Lower leg skin (tissue), 3 donors: ENCODE measurements at regions not wholly inside any gene's neighbourhood (a gene's known extent, or its start where the extent isn't known, plus 50 kb on each side); places are given as distances from the start of the nearest gene placed in this dataset.

Experiments used
- POLR2A ChIP-seq, 2 donors: fragments of 450-650 bp; IDR thresholded peaks; one replicate each; pipeline ENCODE4 v1.6.1; 2016 to 2017; ENCODE audit warnings: antibody characterized with exemption in 2 of 2, mild to moderate bottlenecking in 1 of 2, moderate library complexity in 1 of 2
- TF ChIP-seq, protein P1 (sequence below), 3 donors: fragments of 450-650 bp; IDR thresholded peaks; one replicate each; pipeline ENCODE4 v1.5.1; 2016; ENCODE audit warnings: antibody characterized with exemption in 3 of 3, mild to moderate bottlenecking in 3 of 3, moderate library complexity in 2 of 3

DNA sequence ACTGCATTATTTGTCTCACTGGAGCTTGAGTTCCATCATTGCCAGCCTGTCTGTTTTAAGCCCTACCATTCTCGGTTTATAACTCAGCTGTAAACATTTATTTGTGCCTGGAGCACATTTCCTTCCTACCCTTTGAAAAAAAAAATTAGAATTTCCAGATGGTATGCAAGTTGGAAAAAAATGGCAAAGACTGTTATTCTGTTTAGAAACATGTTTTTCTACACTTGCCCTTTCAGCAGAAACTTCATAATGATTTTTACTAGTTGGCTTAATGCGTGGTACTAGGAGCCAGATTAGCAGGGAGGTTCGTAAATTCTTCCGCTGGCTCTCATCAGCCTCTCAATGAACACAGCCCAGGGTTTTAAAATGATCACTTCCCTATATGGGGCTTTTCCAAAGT lies 238.8 kb upstream of the WWC1 start:
- no peak for TF ChIP-seq POLR2A (IDR thresholded peaks at IDR 0.05)
- TF ChIP-seq, protein P1, sequence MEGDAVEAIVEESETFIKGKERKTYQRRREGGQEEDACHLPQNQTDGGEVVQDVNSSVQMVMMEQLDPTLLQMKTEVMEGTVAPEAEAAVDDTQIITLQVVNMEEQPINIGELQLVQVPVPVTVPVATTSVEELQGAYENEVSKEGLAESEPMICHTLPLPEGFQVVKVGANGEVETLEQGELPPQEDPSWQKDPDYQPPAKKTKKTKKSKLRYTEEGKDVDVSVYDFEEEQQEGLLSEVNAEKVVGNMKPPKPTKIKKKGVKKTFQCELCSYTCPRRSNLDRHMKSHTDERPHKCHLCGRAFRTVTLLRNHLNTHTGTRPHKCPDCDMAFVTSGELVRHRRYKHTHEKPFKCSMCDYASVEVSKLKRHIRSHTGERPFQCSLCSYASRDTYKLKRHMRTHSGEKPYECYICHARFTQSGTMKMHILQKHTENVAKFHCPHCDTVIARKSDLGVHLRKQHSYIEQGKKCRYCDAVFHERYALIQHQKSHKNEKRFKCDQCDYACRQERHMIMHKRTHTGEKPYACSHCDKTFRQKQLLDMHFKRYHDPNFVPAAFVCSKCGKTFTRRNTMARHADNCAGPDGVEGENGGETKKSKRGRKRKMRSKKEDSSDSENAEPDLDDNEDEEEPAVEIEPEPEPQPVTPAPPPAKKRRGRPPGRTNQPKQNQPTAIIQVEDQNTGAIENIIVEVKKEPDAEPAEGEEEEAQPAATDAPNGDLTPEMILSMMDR (IDR thresholded peaks at IDR 0.05), result no peak
